Activated CD8-positive, alpha-beta T cell treated with anti-CD3 and anti-CD28 coated beads, Interleukin-2, amount 10 ng/mL, durations not matched to agents 7 days and 5 days (primary cell): ENCODE measurements at regions not wholly inside any gene's neighbourhood (a gene's known extent, or its start where the extent isn't known, plus 50 kb on each side); places are given as distances from the start of the nearest gene placed in this dataset.

Source experiments
- ATAC-seq: fragments of 150-1000 bp; cut with Tn5 transposase; one replicate; pipeline ENCODE4 v1.10.0; 2021; ENCODE audit warnings: moderate library complexity
- CTCF ChIA-PET: fragments of 350-600 bp; sonication (Branson Sonifier 250); formaldehyde crosslinking; loops from one replicate; lab custom pipeline; 2021; ENCODE audit warnings: antibody characterized with exemption; lab: Charles Lee
- POLR2A ChIA-PET: fragments of 350-600 bp; sonication (Branson Sonifier 250); formaldehyde crosslinking; loops from one replicate; lab custom pipeline; 2021; ENCODE audit warnings: antibody characterized with exemption; lab: Charles Lee
- DNase-seq: peaks from one replicate; pipeline ENCODE4 v3.0.0-alpha.2; 2020
- H3K27ac Mint-ChIP-seq: one replicate; pipeline ENCODE4 v1.8.0; 2021; ENCODE audit warnings: mild to moderate bottlenecking, mixed read lengths
- H3K27me3 Mint-ChIP-seq: one replicate; pipeline ENCODE4 v1.8.0; 2021; ENCODE audit warnings: low read depth, mixed read lengths
- H3K36me3 Mint-ChIP-seq: one replicate; pipeline ENCODE4 v1.8.0; 2021; ENCODE audit warnings: low read depth, mixed read lengths
- H3K4me1 Mint-ChIP-seq: one replicate; pipeline ENCODE4 v1.8.0; 2021; ENCODE audit warnings: low read depth, mixed read lengths
- H3K4me3 Mint-ChIP-seq: one replicate; pipeline ENCODE4 v1.8.0; 2021; ENCODE audit warnings: mild to moderate bottlenecking, mixed read lengths
- H3K9me3 Mint-ChIP-seq: one replicate; pipeline ENCODE4 v1.8.0; 2022; ENCODE audit warnings: mixed read lengths; ENCODE audit not compliant: insufficient read depth

GRCh38 chr5:29672678-29673077, 1520.8 kb upstream of the CDH6 start:
- no peak overlapping the region for H3K27ac Mint-ChIP-seq
- H3K27me3 Mint-ChIP-seq, result no peaks in the 10 kb centered on the region
- H3K4me1 Mint-ChIP-seq, result no peaks in the 10 kb centered on the region
- H3K4me3 Mint-ChIP-seq, result no peak overlapping the region
- DNase-seq, result no peak
- peaks cover 28% of the 10 kb centered on the region for H3K9me3 Mint-ChIP-seq
- ChIA-PET CTCF (no interaction called here), POLR2A (no interaction called here)
- no peaks in the 10 kb centered on the region for H3K36me3 Mint-ChIP-seq
- no peak for ATAC-seq

- CTCF ChIA-PET, result no interaction called here
- peaks cover 13% of the 10 kb centered on the region for H3K9me3 Mint-ChIP-seq
- POLR2A ChIA-PET, result no interaction called here
Measured at GRCh38 chr5:29662876-29663275, 1530.6 kb upstream of the CDH6 start.

GRCh38 chr5:29654954-29655353, 1538.5 kb upstream of the CDH6 start:
- ChIA-PET POLR2A (no interaction called here), CTCF (no interaction called here)
- Mint-ChIP-seq H3K27ac (no peak overlapping the region), H3K4me1 (no peaks in the 10 kb centered on the region), H3K9me3 (peaks cover 37% of the 10 kb centered on the region), H3K4me3 (no peak overlapping the region), H3K36me3 (no peaks in the 10 kb centered on the region), H3K27me3 (no peaks in the 10 kb centered on the region)
- ATAC-seq (no peak), DNase-seq (no peak)

More at GRCh38 chr5:29662876-29663275, 1530.6 kb upstream of the CDH6 start:
- no peaks in the 10 kb centered on the region for H3K27me3 Mint-ChIP-seq
- no peaks in the 10 kb centered on the region for H3K4me1 Mint-ChIP-seq
- DNase-seq, result no peak
- no peaks in the 10 kb centered on the region for H3K36me3 Mint-ChIP-seq
- H3K27ac Mint-ChIP-seq, result no peak overlapping the region
- no peak for ATAC-seq
- no peak overlapping the region for H3K4me3 Mint-ChIP-seq

- no peaks in the 10 kb centered on the region for H3K4me1 Mint-ChIP-seq
- ATAC-seq (no peak), DNase-seq (no peak)
- POLR2A ChIA-PET, result no interaction called here
- H3K27me3 Mint-ChIP-seq, result no peaks in the 10 kb centered on the region
- CTCF ChIA-PET, result no interaction called here
- H3K27ac Mint-ChIP-seq, result no peak overlapping the region
- H3K9me3 Mint-ChIP-seq, result peaks cover 17% of the 10 kb centered on the region
- no peaks in the 10 kb centered on the region for H3K36me3 Mint-ChIP-seq
- H3K4me3 Mint-ChIP-seq, result no peak overlapping the region
Measured at GRCh38 chr5:29649321-29649720, 1544.2 kb upstream of the CDH6 start.

- Mint-ChIP-seq H3K27me3 (no peaks in the 10 kb centered on the region), H3K27ac (no peak overlapping the region), H3K4me3 (no peak overlapping the region), H3K9me3 (peaks cover 22% of the 10 kb centered on the region), H3K4me1 (no peaks in the 10 kb centered on the region), H3K36me3 (no peaks in the 10 kb centered on the region)
- ChIA-PET POLR2A (no interaction called here), CTCF (no interaction called here)
- ATAC-seq (no peak), DNase-seq (no peak)
Measured at GRCh38 chr5:29642601-29643000, 1550.9 kb upstream of the CDH6 start.

GRCh38 chr5:29614206-29614605, 1579.3 kb upstream of the CDH6 start:
- Mint-ChIP-seq H3K36me3 (no peaks in the 10 kb centered on the region), H3K4me1 (no peaks in the 10 kb centered on the region), H3K9me3 (peaks cover 19% of the 10 kb centered on the region), H3K27ac (no peak overlapping the region), H3K27me3 (no peaks in the 10 kb centered on the region), H3K4me3 (no peak overlapping the region)
- CTCF ChIA-PET, result no interaction called here
- POLR2A ChIA-PET, result no interaction called here
- no peak for ATAC-seq
- no peak for DNase-seq

- Mint-ChIP-seq H3K4me3 (no peak overlapping the region), H3K9me3 (peaks cover 42% of the 10 kb centered on the region), H3K27me3 (no peaks in the 10 kb centered on the region), H3K4me1 (no peaks in the 10 kb centered on the region), H3K27ac (no peak overlapping the region), H3K36me3 (no peaks in the 10 kb centered on the region)
- no peak for ATAC-seq
- DNase-seq, result no peak
- CTCF ChIA-PET, result no interaction called here
- POLR2A ChIA-PET, result no interaction called here
Measured at GRCh38 chr5:29588236-29588635, 1605.2 kb upstream of the CDH6 start.

GRCh38 chr5:29587832-29588231, 1605.7 kb upstream of the CDH6 start:
- ATAC-seq, result no peak
- Mint-ChIP-seq H3K4me3 (no peak overlapping the region), H3K27ac (no peak overlapping the region), H3K36me3 (no peaks in the 10 kb centered on the region), H3K27me3 (no peaks in the 10 kb centered on the region), H3K9me3 (peaks cover 46% of the 10 kb centered on the region), H3K4me1 (no peaks in the 10 kb centered on the region)
- ChIA-PET CTCF (no interaction called here), POLR2A (no interaction called here)
- DNase-seq, result no peak

- CTCF ChIA-PET, result no interaction called here
Measured at GRCh38 chr5:29568028-29568427, 1625.5 kb upstream of the CDH6 start.

GRCh38 chr5:29561564-29561963, 1631.9 kb upstream of the CDH6 start:
- no peak overlapping the region for H3K4me3 Mint-ChIP-seq

More at GRCh38 chr5:29568028-29568427, 1625.5 kb upstream of the CDH6 start:
- DNase-seq (no peak), ATAC-seq (no peak)
- POLR2A ChIA-PET, result no interaction called here
- Mint-ChIP-seq H3K4me1 (no peaks in the 10 kb centered on the region), H3K9me3 (peaks cover 15% of the 10 kb centered on the region), H3K4me3 (no peak overlapping the region), H3K27ac (no peak overlapping the region), H3K36me3 (no peaks in the 10 kb centered on the region), H3K27me3 (no peaks in the 10 kb centered on the region)

GRCh38 chr5:29550523-29550922, 1643.0 kb upstream of the CDH6 start:
- CTCF ChIA-PET, result no interaction called here
- Mint-ChIP-seq H3K27me3 (no peaks in the 10 kb centered on the region), H3K36me3 (no peaks in the 10 kb centered on the region), H3K9me3 (peaks cover 15% of the 10 kb centered on the region), H3K4me3 (no peak overlapping the region), H3K27ac (no peak overlapping the region), H3K4me1 (no peaks in the 10 kb centered on the region)
- DNase-seq, result no peak
- POLR2A ChIA-PET, result no interaction called here
- ATAC-seq, result no peak

More at GRCh38 chr5:29561564-29561963, 1631.9 kb upstream of the CDH6 start:
- no peaks in the 10 kb centered on the region for H3K27me3 Mint-ChIP-seq
- no peaks in the 10 kb centered on the region for H3K4me1 Mint-ChIP-seq
- CTCF ChIA-PET, result no interaction called here
- POLR2A ChIA-PET, result no interaction called here
- no peak overlapping the region for H3K27ac Mint-ChIP-seq
- DNase-seq, result no peak
- ATAC-seq, result no peak
- H3K9me3 Mint-ChIP-seq, result peaks cover 17% of the 10 kb centered on the region
- no peaks in the 10 kb centered on the region for H3K36me3 Mint-ChIP-seq

GRCh38 chr5:29548262-29548661, 1645.2 kb upstream of the CDH6 start:
- no peak overlapping the region for H3K4me3 Mint-ChIP-seq
- no peaks in the 10 kb centered on the region for H3K4me1 Mint-ChIP-seq
- no peaks in the 10 kb centered on the region for H3K27me3 Mint-ChIP-seq
- DNase-seq (no peak), ATAC-seq (no peak)
- H3K27ac Mint-ChIP-seq, result no peak overlapping the region
- no peaks in the 10 kb centered on the region for H3K36me3 Mint-ChIP-seq
- POLR2A ChIA-PET, result no interaction called here
- H3K9me3 Mint-ChIP-seq, result peaks cover 9% of the 10 kb centered on the region
- CTCF ChIA-PET, result no interaction called here

GRCh38 chr5:29547236-29547865, 1646.1 kb upstream of the CDH6 start:
- no peak for ATAC-seq
- ChIA-PET POLR2A (no interaction called here), CTCF (no interaction called here)
- H3K4me3 Mint-ChIP-seq, result no peak overlapping the region
- H3K27me3 Mint-ChIP-seq, result no peaks in the 10 kb centered on the region
- DNase-seq, result no peak
- H3K4me1 Mint-ChIP-seq, result no peaks in the 10 kb centered on the region
- H3K36me3 Mint-ChIP-seq, result no peaks in the 10 kb centered on the region
- H3K27ac Mint-ChIP-seq, result no peak overlapping the region
- H3K9me3 Mint-ChIP-seq, result peaks cover 9% of the 10 kb centered on the region
